Ecto neural progenitor cell (in vitro differentiated cells): ENCODE measurements at regions not wholly inside any gene's neighbourhood (a gene's known extent, or its start where the extent isn't known, plus 50 kb on each side); places are given as distances from the start of the nearest gene placed in this dataset.
"Not testable (repeated sequence)": the region's sequence is repeated elsewhere in the genome, so short reads cannot be mapped to it uniquely, and the experiment has no call there.

Experiments
- DNase-seq: peaks from one replicate; pipeline ENCODE4 v3.0.0-alpha.2; 2018; ENCODE audit warnings: low spot score

- no peak for DNase-seq
Measured at GRCh38 chr4:25981749-25982148, 67.7 kb downstream of the SMIM20 start.

GRCh38 chr4:25982962-25983361 is 68.9 kb downstream of the SMIM20 start:
- DNase-seq: no peak

GRCh38 chr4:25984266-25984665 is 70.2 kb downstream of the SMIM20 start:
- DNase-seq: no peak

- DNase-seq: peak; percentile 16
Measured at GRCh38 chr4:25984796-25985195, 70.8 kb downstream of the SMIM20 start.

- DNase-seq: peak; percentile 58
Measured at GRCh38 chr4:25986807-25987206, 72.8 kb downstream of the SMIM20 start.

- DNase-seq: no peak
Measured at GRCh38 chr4:25991340-25991739, 77.3 kb downstream of the SMIM20 start.

- peak; percentile 83 for DNase-seq
Measured at GRCh38 chr4:25993395-25994185, 79.6 kb downstream of the SMIM20 start.

GRCh38 chr4:25994577-25994976 is 80.6 kb downstream of the SMIM20 start:
- DNase-seq: not testable (repeated sequence)

GRCh38 chr4:26000274-26000950 is 86.4 kb downstream of the SMIM20 start:
- no peak for DNase-seq

- DNase-seq: no peak
Measured at GRCh38 chr4:26001413-26001812, 87.4 kb downstream of the SMIM20 start.

GRCh38 chr4:26001816-26002215 is 87.8 kb downstream of the SMIM20 start:
- DNase-seq: no peak

GRCh38 chr4:26003056-26003455 is 89.0 kb downstream of the SMIM20 start:
- no peak for DNase-seq

- DNase-seq: no peak
Measured at GRCh38 chr4:26004290-26004689, 90.3 kb downstream of the SMIM20 start.

- DNase-seq: no peak
Measured at GRCh38 chr4:26005764-26006163, 91.7 kb downstream of the SMIM20 start.

GRCh38 chr4:26008737-26009136 is 94.7 kb downstream of the SMIM20 start:
- DNase-seq: no peak

- no peak for DNase-seq
Measured at GRCh38 chr4:26009502-26009901, 95.5 kb downstream of the SMIM20 start.

GRCh38 chr4:26010304-26010703 is 96.3 kb downstream of the SMIM20 start:
- DNase-seq: no peak

- DNase-seq: no peak
Measured at GRCh38 chr4:26013629-26014028, 99.6 kb downstream of the SMIM20 start.

GRCh38 chr4:26015133-26015651 is 101.2 kb downstream of the SMIM20 start:
- no peak for DNase-seq

- DNase-seq: no peak
Measured at GRCh38 chr4:26015906-26016305, 101.9 kb downstream of the SMIM20 start.

GRCh38 chr4:26017531-26017930 is 103.5 kb downstream of the SMIM20 start:
- no peak for DNase-seq

- DNase-seq: not testable (repeated sequence)
Measured at GRCh38 chr4:26017961-26018700, 104.1 kb downstream of the SMIM20 start.
